NCI-H2171 treated with DMSO at 0.1 percent for 48 hours (cell line): ENCODE measurements at regions not wholly inside any gene's neighbourhood (a gene's known extent, or its start where the extent isn't known, plus 50 kb on each side); places are given as distances from the start of the nearest gene placed in this dataset.
A peak's percentile ranks its signal among the peaks of the same experiment; 100 is the strongest.
"Not testable (repeated sequence)": the region's sequence is repeated elsewhere in the genome, so short reads cannot be mapped to it uniquely, and the experiment has no call there.

Source experiments
- DNase-seq: peaks from one replicate; lab custom pipeline; 2025; lab: John Stamatoyannopoulos, UW

DNA sequence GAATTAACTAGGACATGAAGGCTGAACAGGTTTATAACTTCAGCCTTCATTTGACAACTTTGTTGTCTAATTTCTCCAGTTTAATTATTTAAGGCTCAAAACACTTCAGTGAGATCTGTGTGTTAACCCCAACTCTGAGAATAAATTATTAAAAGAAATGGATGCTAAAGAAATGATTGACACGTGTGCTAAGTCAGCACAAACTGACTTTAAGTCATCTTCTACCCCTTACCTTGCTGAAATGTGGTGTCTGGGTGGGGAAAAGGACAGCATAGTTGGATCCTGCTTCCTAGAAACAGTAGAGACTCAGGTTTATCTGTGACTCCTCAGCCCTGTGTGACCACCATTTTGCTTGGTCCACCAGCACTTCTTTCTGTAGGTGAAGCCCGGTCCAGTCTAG, 324.8 kb upstream of the NPSR1 start:
- no peak for DNase-seq

DNA sequence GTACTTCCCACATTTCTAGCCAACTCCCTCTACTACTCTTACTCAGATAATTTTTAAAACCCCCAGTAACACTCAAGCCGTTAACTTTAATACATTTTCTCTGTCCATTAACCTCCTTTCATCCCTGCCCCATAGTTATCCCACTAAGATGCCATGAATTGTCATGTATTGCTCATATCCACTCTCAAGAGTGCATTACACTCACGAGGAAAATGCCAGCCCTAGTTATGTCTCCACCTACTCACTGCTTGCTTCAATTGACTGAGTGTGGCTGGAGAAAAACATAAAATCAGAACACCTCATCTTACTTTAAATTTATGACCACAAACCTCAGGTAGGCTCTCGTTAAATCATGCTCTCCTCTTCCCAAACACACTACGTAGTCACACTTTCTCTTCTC, 324.1 kb upstream of the NPSR1 start:
- DNase-seq, result no peak

DNA sequence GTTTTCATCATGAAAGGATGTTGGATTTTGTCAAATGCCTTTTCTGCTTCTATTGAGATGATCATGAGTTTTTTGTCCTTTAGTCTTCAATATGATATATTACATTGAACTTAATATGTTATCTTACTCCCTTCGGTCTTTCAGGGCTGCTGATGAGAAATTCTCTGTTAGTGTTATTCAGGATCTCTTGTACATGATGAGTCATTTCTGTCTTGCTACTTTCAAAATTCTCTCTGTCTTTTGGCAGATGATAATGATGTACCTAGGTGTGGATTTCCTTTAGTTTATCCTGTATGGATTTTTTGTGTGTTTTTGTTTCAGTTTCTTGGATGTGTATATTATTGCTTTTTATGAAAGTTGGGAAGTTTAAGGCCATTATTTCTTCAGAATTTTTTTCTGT, 320.9 kb upstream of the NPSR1 start:
- DNase-seq, result no peak

DNA sequence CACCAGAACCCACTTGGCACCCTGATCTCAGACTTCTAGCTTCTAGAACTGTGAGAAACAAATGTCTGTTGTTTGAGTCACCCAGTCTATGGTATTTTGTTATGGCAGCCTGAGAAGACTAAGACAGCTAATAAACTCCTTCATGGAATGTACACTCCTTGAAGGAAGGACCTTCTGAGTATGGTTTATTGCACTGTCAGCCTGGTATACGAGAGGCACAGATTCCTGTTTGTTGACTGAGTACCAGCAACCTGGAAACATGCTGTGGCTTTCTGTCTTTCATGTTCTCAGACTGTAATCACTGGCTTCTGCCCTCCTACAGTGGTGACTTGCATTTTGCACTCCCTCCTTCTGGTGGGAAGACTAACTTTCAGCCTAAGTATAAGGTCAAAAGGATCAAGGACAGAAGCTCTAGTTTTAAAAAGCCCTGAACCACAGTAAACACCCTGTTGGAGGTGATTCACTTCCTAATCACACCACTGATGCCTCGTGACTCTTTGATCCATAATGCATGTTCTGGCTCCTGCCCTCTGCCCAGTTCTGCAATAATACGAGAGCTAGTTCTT, 319.0 kb upstream of the NPSR1 start:
- no peak for DNase-seq

DNA sequence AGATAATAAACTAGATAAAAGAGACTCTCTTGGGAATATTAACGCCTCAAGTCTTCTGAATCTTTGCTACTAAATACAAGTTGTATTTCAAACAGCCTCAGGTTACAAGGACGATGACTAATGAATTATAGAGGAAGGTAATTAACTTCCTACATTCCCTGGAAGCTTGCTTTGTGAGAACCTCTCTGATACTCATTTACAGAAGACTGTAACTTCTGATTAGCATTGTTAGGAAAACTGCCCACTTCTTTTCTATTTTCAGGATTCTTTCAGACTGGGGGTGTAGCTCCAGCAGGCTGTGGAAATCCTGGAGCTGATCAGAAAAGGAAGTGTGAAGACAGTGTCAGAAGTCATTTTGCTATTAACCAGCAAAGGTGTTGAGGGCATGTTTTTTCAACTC, 316.7 kb upstream of the NPSR1 start:
- DNase-seq, result peak; percentile 10

DNA sequence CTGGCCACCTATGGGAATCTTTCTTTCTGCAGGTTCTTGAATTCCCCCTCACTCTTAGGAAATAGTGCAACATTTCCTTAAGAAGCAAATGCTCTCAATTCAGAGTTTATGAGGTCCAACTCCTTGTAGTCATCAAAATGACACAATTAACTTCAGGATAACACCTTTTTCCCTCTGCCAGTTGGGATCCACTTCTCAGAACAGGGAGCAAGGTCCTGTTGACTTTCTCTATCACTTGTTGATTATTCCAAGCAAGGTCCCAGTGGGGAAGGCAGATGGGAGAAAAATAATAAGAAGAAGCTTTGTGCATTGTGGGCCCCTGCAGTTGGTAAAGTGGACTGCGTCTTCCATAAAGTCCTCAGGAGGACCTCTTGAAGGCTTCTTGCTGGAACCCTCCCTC, 315.6 kb upstream of the NPSR1 start:
- no peak for DNase-seq

DNA sequence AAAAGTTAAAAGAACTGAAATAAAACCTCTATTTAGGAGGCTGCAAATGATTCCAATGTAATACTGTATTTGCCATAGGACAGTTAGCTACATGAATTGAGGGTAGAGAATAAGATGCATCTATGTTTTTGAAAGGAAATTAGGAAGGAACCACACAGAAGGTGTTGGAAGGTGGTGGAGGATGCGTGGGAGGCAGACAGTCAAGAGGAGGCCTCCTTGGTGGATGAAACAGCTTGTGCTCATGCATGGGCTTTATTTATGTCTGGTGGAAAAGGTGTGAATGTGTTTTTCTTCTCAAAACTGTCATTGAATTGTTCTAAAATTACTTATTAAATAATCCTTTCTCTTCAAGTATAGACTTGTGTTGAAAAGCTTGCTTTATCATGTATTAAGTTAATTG, 314.4 kb upstream of the NPSR1 start:
- no peak for DNase-seq

DNA sequence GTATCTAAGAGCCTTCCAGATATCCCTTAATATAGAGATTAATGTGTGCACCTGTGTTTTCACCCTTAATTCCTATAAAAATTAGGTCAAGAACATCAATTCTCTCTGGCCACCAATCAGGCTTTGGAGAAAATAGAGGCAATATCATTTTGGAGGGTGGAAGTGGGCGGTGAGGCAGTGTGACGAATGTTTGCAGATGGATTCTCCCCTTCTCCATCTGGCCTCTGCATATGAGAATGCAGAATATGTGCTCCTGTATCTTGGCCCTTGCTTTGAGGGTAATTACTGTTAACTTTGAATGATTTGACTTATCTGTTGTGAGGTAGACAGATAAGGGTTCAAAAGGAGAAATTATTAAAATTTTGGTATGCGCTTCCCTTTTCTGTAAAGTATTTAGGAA, 304.0 kb upstream of the NPSR1 start:
- DNase-seq, result peak; percentile 7

DNA sequence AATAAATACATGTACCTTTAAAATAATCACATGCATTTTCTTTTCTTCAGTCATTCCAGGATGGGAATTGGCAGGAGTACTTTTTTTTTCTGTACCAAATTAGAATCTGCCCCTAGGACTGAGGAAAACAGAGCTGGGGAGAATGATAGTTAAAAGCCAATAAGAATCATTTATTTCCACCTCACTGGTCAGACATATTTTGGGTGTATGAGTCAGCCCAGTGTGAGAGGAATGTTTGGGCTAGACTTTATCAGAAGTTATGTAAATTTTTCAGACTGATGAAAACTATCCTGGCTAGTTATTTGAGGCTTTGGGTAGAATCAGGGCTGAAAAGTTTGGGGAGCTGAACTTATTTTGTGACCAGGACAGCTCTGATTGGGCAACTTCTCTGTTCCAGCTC, 303.1 kb upstream of the NPSR1 start:
- no peak for DNase-seq

DNA sequence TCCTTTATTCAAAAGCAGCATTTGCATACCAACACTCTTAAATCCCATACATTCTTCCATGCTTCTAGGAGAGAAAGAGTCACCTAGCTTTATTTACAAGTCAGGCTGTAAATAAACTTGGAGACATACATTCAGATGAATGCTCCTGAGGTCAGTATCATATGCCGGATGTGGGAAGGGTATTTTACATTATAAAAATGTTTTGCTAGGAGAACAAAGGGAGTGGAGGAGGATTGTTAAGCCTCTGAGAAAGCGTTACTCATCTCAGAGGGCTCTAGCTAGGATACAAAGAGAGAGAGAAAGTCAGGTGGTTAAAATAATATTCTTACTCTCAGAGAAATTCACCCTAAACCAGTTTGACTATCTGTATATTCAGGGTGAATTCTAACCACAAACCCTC, 300.9 kb upstream of the NPSR1 start:
- DNase-seq, result no peak

DNA sequence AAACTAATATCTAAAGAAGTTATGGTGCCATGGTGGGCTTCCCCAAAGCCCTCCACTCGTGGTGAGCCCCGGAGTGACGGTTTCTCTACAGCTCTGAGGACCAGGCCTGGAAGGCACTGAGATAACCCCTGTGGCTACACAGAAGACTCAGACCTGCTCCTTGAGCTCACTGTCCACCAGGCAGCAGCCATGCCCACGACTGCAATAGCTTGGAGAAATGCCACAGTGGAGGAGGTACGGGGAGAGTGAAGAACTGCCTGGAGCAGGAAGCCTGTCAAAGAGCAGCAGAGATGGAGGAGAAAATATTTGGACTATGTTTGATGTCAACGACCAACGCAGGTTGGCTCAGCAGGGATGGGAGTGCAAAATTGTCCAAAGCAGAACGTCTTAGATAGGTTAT, 300.1 kb upstream of the NPSR1 start:
- no peak for DNase-seq

DNA sequence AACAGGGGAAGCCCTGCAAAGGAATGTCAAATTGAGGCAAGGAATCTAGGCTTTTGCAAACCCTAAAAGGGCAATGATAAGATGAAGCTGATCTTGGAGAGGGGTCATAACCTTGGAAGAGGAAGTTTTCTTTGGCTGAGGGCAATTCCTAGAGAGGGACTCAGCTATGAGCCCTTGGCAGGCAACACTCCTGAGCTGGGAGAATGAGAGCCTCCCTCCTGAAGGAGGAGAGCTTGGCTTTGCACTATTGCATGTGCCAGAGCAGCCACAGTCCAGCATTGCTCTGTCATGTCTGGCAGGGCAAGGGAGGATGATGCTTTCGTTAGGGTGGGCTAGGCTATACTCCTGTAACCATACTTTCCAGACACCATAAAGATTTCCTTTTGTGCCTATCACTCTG, 299.4 kb upstream of the NPSR1 start:
- DNase-seq, result not testable (repeated sequence)

DNA sequence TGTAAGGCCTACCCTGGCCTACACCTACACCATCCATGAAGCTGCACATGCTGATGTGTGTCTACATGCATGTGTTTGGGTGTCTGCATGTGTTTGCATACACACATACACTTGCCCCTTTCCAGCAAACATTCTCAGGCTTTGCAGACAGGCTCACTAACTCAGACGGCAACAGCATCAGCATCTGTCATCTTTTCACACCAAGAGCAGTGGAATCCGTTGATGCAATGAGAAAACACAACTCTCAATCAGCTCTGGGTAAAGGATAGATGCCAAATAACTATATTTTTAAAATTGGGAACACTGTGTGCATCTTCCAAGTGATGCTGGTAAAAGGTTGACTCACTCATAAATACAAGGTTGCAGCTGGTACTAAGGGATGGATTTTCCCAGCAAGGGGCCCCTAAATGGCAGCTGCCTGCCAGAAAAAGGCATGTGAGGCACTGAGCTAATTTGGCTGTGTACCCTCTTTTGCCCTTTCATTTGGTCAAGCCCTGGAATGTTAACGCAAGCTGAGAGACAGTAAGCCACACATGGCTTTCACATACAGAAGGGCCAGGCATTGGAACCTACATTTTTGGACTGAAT, 296.3 kb upstream of the NPSR1 start:
- DNase-seq, result no peak

DNA sequence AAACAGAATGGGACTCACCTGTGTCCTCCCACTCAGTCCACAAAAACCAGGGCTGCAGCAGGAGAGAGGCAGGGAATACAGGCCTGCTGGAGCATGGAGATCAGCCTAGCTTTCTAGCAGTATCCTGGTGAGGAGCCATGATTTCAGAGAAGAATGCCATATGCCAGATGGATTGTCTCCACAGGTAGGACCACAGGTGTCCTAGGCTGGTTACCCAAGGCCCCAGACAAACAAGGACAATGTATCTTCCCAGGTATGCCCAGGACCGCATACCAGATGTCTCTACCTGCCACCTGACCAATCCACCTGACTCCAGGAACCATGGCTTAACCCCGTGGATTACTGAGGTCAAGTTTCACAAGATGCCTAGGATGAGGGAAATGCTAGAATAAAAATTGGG, 295.4 kb upstream of the NPSR1 start:
- no peak for DNase-seq

DNA sequence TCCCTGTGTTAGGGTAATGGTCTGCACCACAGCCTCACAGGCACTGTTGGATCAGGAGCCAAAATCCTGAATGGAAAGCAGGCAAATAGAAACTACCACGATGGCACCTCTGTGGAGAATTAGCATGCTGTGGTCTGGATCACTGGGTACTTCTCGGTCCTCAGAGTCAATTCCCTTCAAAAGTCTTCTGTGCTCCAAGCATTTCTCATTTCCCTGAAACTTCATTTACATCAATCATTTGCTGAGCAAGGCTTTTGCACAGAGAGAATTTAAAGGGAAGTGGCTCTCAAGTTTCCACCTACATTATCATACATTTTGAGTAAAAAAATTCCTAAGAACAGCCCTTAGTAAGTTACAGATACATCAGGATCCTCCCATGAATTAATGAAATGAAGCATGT, 293.9 kb upstream of the NPSR1 start:
- DNase-seq, result no peak

DNA sequence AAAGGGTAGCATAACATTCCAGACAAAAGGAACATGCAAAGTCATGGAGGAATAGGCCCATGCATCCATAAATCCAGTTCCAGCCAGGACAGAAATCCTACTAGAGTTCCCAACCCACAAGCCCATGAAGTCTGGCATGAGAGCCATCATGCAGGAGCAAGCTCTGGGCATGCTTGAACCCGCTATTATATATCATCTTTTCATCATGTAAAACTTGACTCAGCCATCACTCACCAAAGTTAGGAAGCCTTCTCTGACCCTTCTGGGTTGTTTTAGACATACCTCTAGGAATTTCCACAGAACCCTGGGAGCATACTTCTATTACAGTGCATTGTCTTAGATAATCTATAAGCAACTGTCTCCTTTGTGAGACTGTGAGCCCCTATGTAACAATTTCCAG, 293.0 kb upstream of the NPSR1 start:
- DNase-seq, result no peak

DNA sequence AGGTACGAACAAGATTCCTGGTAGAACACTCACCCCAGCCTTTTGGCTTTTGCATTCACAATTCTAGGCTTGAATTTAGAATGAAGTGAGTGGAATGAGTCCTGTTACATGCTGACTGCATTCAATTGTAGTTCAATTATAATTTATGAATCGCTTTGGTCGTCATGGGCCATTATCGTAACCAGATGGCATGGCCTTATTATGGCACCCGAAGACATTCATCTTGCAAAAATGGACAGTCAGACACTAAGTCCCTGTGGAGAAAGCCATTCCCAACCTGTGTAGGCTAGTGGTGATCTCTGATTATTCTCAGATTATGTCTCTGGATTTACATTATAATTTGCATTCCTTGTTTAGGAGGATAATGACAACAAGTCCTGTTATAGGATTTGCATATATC, 292.4 kb upstream of the NPSR1 start:
- no peak for DNase-seq

DNA sequence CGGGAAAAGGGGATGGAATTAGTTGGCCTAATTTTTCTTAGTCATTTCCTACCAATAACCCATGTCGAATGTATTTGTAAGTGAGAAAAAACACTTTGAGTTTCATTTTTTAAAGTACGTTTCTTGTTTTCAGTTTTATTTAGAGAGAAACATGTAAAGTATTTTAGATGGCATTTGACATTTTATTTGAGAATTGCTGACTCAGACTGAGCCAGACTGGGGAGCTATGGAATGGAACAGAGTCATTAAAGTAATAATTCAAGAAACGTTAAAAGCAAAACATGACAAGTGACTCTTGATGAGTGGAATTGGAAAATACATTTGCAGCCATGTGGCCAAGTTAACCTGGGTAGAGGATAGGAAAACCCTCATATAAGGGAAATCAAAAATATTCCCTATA, 286.1 kb upstream of the NPSR1 start:
- DNase-seq, result no peak

DNA sequence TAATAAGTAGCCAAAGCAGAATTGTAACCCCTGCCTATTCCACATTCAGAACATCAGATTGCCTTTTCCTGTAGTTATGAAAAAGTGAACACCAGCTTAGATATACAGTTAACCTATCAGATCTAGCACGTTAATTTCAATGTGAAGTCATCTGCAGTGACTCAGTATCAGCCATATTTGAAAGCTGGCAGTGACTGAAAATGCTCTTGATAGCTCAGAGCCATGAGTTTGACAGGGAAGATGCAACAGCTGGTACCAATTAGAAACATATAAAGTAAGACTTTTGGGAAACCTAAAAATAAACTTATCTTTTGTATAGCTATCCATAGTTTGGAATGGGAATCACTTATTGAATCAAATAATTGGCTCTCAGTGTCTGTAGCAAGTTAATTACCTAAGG, 284.1 kb upstream of the NPSR1 start:
- no peak for DNase-seq

DNA sequence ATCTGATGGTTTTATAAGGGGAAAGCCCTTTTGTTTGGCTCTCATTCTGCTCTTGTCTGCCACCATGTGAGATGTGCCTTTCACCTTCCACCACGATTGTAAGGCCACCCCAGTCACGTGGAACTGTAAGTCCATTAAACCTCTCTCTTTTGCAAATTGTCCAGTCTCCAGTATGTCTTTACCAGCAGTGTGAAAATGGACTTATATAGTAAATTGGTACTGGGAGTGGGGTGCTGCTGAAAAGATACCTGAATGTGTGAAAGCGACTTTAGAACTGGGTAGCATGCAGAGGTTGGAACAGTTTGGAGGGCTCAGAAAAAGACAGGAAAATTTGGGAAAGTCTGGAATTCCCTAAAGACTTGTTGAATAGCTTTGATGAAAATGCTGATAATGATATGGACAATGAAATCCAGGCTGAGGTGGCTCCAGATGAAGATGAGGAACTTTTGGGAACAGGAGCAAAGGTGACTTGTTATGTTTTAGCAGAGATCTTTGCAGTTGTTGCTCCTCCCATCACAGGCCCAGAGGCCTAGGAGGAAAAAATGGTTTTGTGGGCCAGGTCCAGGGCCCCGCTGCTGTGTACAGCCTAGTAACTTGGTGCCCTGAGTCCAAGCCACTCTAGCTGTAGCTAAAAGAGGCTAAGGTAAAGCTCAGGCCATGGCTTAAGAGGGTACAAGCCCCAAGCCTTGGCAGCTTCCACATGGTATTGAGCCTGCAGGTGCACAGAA, 275.7 kb upstream of the NPSR1 start:
- DNase-seq, result no peak

DNA sequence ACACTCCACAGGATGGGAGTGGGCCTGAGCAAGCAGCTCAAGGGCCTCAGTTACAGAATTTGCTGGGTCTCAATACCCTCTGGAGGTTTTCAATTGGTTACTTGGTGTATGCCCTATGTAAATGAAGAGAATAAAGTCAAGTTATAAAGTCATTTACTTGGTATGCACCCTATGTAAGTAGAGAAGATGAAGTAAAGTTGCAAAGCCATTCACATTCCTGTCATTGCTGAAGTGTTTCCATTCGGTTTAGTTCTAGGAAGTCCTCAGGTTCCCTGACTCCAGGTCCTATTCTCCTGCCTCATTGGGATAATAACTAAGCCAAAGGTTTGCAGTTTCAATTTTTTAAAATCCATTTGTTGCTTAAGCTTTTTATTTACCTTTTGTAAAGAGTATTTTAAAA, 272.6 kb upstream of the NPSR1 start:
- DNase-seq, result no peak

DNA sequence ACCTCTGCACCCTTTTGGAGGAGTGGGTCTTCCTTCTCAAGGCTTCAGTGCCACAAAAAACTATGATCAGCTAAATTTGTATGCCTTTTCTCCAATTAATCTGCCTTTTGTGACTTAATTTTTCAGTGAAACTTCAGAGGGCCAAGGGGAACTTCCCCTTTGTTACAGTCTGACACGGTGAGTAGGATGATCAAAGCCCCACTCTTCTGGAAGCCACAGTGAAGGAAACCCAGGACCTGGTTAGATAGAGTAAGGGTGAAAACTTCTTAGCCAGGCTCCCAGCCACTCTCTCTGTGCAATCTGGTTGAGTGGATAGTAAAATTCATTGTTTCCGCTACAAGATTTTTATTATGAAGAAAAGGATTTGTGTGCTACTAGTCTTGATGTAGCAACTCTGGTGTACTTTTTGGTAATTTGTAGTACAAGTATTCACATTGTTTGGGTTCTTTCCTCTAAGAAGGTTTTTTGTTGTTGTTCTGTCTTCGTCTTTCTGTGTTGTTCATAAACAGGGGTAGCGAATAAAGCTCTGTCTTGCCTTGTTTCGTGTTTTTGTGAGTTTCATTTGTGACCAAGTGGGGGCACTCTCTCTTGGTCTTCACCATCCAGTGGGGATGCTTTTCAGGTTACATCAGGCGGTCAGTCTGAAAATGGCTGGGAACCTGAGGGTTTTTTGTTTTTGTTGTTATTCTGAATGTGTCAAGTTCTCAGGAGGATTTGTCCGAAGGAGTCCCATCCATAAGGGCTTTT, 268.5 kb upstream of the NPSR1 start:
- no peak for DNase-seq

DNA sequence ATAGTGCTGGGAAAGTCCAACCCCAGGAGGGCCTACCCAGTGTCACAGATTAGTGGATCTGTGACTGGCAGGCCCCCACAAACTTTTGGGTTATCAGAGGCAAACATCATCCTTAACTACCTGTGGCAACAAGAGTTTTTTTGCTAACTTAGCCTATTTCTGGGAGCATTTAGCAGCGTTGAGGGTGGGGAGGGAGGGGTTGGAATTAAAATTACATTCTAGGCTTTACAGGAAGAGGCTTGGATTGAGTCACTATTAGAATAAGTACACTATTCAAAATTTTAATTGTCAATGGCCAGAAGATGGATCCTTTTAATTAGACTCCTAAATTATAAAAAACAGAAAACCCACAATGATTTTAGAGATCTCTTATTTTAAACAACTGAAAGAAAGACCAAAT, 267.9 kb upstream of the NPSR1 start:
- DNase-seq, result no peak
